ENCODE measurements at regions not wholly inside any gene's neighbourhood (a gene's known extent, or its start where the extent isn't known, plus 50 kb on each side); places are given as distances from the start of the nearest gene placed in this dataset.

DNA sequence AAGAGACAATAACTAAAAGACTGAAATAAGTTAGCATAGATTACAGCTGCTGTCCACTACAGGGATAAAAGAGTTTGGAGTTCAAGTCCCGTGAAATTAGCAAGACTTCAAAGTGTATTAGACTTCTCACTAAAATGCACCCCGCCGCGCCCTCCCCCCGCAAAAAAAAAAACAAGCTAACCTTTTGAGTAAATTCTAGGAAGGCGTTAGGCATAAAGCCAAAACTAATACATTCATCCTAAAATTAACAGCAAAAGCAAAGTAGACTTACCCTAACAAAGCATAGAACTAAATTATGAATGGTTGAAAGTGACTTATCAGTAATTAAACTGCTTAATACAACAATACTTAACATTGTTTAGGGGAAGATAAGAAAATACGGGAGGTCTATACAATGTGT, 581.0 kb upstream of the CHORDC1 start:
- Histone ChIP-seq H4K20me1 (ENCODE audit: insufficient read depth) (no peaks in the 10 kb centered on the region), H3K27ac (ENCODE audit: low read depth in 2 of 2, low read length in 1 of 2) (no peak overlapping the region), H3K9me2 (no peaks in the 10 kb centered on the region), H3K9ac (no peak overlapping the region), H3K9me3 (no peaks in the 10 kb centered on the region), H3K4me1 (ENCODE audit: control insufficient read depth in 1 of 2, insufficient read depth in 2 of 2, low read depth in 1 of 2, low read length in 1 of 2) (no peaks in the 10 kb centered on the region; a peak in 1 of 4 replicates), H3F3A (replicated peaks; ENCODE audit: insufficient read depth) (no peaks in the 10 kb centered on the region), H2AFZ (ENCODE audit: low read depth) (no peak overlapping the region), H3K27me3 (ENCODE audit: insufficient read depth) (no peaks in the 10 kb centered on the region), H3K4me2 (no peak overlapping the region), H3K79me2 (ENCODE audit: insufficient read depth) (no peaks in the 10 kb centered on the region), H3K36me3 (replicated peaks in 1 of 2; ENCODE audit: control insufficient read depth in 1 of 2, insufficient read depth in 2 of 2, low read length in 1 of 2) (no peaks in the 10 kb centered on the region), H3K4me3 (ENCODE audit: low read depth in 2 of 2, low read length in 1 of 2) (no peak overlapping the region)
- ChIA-PET POLR2A (no interaction called here), CTCF (no interaction called here)
- no peak for DNase-seq
- TF ChIP-seq EZH2phosphoT487 (IDR thresholded peaks at IDR 0.05; ENCODE audit: borderline replicate concordance, low read depth) (no peak), NRF1 (IDR thresholded peaks at IDR 0.05; ENCODE audit: low read depth, low read length) (no peak), RAD21 (IDR thresholded peaks at IDR 0.05; ENCODE audit: low read length) (no peak), MEF2A (IDR thresholded peaks at IDR 0.05; ENCODE audit: borderline replicate concordance, low read depth) (no peak), CHD2 (IDR thresholded peaks at IDR 0.05; ENCODE audit: low read length, partially characterized antibody) (no peak), RFX5 (IDR thresholded peaks at IDR 0.05; ENCODE audit: low read length) (no peak), GATA2 (CRISPR knock-in tag; IDR thresholded peaks at IDR 0.05) (no peak), SIN3A (IDR thresholded peaks at IDR 0.05; ENCODE audit: borderline replicate concordance, low read depth, low read length) (no peak), FOXJ3 (CRISPR knock-in tag; IDR thresholded peaks at IDR 0.05) (no peak), TEAD4 (IDR thresholded peaks at IDR 0.05; ENCODE audit: borderline replicate concordance, insufficient read depth) (no peak), JUND (IDR thresholded peaks at IDR 0.05) (no peak)
- TF ChIP-seq, protein P1, sequence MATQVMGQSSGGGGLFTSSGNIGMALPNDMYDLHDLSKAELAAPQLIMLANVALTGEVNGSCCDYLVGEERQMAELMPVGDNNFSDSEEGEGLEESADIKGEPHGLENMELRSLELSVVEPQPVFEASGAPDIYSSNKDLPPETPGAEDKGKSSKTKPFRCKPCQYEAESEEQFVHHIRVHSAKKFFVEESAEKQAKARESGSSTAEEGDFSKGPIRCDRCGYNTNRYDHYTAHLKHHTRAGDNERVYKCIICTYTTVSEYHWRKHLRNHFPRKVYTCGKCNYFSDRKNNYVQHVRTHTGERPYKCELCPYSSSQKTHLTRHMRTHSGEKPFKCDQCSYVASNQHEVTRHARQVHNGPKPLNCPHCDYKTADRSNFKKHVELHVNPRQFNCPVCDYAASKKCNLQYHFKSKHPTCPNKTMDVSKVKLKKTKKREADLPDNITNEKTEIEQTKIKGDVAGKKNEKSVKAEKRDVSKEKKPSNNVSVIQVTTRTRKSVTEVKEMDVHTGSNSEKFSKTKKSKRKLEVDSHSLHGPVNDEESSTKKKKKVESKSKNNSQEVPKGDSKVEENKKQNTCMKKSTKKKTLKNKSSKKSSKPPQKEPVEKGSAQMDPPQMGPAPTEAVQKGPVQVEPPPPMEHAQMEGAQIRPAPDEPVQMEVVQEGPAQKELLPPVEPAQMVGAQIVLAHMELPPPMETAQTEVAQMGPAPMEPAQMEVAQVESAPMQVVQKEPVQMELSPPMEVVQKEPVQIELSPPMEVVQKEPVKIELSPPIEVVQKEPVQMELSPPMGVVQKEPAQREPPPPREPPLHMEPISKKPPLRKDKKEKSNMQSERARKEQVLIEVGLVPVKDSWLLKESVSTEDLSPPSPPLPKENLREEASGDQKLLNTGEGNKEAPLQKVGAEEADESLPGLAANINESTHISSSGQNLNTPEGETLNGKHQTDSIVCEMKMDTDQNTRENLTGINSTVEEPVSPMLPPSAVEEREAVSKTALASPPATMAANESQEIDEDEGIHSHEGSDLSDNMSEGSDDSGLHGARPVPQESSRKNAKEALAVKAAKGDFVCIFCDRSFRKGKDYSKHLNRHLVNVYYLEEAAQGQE (IDR thresholded peaks at IDR 0.05; ENCODE audit: low read depth, low read length) = no peak
- TF ChIP-seq, protein P2, sequence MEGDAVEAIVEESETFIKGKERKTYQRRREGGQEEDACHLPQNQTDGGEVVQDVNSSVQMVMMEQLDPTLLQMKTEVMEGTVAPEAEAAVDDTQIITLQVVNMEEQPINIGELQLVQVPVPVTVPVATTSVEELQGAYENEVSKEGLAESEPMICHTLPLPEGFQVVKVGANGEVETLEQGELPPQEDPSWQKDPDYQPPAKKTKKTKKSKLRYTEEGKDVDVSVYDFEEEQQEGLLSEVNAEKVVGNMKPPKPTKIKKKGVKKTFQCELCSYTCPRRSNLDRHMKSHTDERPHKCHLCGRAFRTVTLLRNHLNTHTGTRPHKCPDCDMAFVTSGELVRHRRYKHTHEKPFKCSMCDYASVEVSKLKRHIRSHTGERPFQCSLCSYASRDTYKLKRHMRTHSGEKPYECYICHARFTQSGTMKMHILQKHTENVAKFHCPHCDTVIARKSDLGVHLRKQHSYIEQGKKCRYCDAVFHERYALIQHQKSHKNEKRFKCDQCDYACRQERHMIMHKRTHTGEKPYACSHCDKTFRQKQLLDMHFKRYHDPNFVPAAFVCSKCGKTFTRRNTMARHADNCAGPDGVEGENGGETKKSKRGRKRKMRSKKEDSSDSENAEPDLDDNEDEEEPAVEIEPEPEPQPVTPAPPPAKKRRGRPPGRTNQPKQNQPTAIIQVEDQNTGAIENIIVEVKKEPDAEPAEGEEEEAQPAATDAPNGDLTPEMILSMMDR (IDR thresholded peaks at IDR 0.05) = no peak
- TF ChIP-seq, protein P3, sequence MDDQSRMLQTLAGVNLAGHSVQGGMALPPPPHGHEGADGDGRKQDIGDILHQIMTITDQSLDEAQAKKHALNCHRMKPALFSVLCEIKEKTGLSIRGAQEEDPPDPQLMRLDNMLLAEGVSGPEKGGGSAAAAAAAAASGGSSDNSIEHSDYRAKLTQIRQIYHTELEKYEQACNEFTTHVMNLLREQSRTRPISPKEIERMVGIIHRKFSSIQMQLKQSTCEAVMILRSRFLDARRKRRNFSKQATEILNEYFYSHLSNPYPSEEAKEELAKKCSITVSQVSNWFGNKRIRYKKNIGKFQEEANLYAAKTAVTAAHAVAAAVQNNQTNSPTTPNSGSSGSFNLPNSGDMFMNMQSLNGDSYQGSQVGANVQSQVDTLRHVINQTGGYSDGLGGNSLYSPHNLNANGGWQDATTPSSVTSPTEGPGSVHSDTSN (IDR thresholded peaks at IDR 0.05) = no peak
- TF ChIP-seq, protein P4, sequence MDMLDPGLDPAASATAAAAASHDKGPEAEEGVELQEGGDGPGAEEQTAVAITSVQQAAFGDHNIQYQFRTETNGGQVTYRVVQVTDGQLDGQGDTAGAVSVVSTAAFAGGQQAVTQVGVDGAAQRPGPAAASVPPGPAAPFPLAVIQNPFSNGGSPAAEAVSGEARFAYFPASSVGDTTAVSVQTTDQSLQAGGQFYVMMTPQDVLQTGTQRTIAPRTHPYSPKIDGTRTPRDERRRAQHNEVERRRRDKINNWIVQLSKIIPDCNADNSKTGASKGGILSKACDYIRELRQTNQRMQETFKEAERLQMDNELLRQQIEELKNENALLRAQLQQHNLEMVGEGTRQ (IDR thresholded peaks at IDR 0.05; ENCODE audit: borderline replicate concordance, low read depth, low read length) = no peak
- WGBS (ENCODE audit: low lambda C conversion rate) = 73% methylated on average over 7 of the region's 7 CpGs

Measured in SK-N-SH (cell line).